ENCODE measurements at regions not wholly inside any gene's neighbourhood (a gene's known extent, or its start where the extent isn't known, plus 50 kb on each side); places are given as distances from the start of the nearest gene placed in this dataset.

GRCh38 chr3:168407381-168407780 lies 311.7 kb upstream of the GOLIM4 start:
- Histone ChIP-seq H2AFZ (0 out of 2 replicates have a peak overlapping the region, but pooled peaks have one; percentile 15), H3K4me2 (no peak overlapping the region), H3K4me1 (replicated peaks; ENCODE audit: insufficient read depth) (no peaks in the 10 kb centered on the region), H3K36me3 (ENCODE audit: low read depth) (no peaks in the 10 kb centered on the region), H3F3A (ENCODE audit: insufficient read depth, low read depth) (no peaks in the 10 kb centered on the region), H3K27ac (no peak overlapping the region), H3K4me3 (no peak overlapping the region), H3K27me3 (ENCODE audit: insufficient read depth, low read depth) (no peaks in the 10 kb centered on the region), H3K9me2 (ENCODE audit: insufficient read depth) (no peaks in the 10 kb centered on the region), H3K79me2 (ENCODE audit: low read depth) (no peaks in the 10 kb centered on the region), H4K20me1 (ENCODE audit: insufficient read depth) (no peaks in the 10 kb centered on the region), H3K9me3 (ENCODE audit: insufficient read depth, low read depth) (peaks cover 4% of the 10 kb centered on the region; the same call in 1 of the 2 replicates)
- BruUV-seq (replicated peaks), result no TSS peak
- no peak for TF ChIP-seq CTCF (conservative IDR thresholded peaks at IDR 0.05)
- TF ChIP-seq EZH2 (IDR thresholded peaks at IDR 0.05; ENCODE audit: low read depth), result no peak
- CTCF ChIA-PET, result no interaction called here
- POLR2A ChIA-PET (ENCODE audit: unreplicated experiment), result no interaction called here
- no peak for DNase-seq
- intact Hi-C loops (cut with micrococcal nuclease; ENCODE audit: unreplicated experiment), result no loop called here

- Histone ChIP-seq H3K9me3 (ENCODE audit: insufficient read depth, low read depth) (peaks cover 3% of the 10 kb centered on the region; the same call in 1 of the 2 replicates), H3K9me2 (ENCODE audit: insufficient read depth) (no peaks in the 10 kb centered on the region), H3K4me1 (replicated peaks; ENCODE audit: insufficient read depth) (no peaks in the 10 kb centered on the region), H3K4me2 (no peak overlapping the region), H2AFZ (no peak overlapping the region), H3K4me3 (no peak overlapping the region), H3K79me2 (ENCODE audit: low read depth) (no peaks in the 10 kb centered on the region), H3F3A (ENCODE audit: insufficient read depth, low read depth) (no peaks in the 10 kb centered on the region), H4K20me1 (ENCODE audit: insufficient read depth) (no peaks in the 10 kb centered on the region), H3K27me3 (ENCODE audit: insufficient read depth, low read depth) (no peaks in the 10 kb centered on the region), H3K36me3 (ENCODE audit: low read depth) (no peaks in the 10 kb centered on the region), H3K27ac (no peak overlapping the region)
- no TSS peak for BruUV-seq (replicated peaks)
- TF ChIP-seq CTCF (conservative IDR thresholded peaks at IDR 0.05) (no peak), EZH2 (IDR thresholded peaks at IDR 0.05; ENCODE audit: low read depth) (no peak)
- POLR2A ChIA-PET (ENCODE audit: unreplicated experiment), result interaction anchor here (0.7 kb wide), 1 partner anchor 1996 kb away, joined by 3 read pairs; no protein-coding TSS in a partner anchor
- DNase-seq, result no peak
- CTCF ChIA-PET, result no interaction called here
- intact Hi-C loops (cut with micrococcal nuclease; ENCODE audit: unreplicated experiment), result no loop called here
Measured at GRCh38 chr3:168405288-168405687, 309.6 kb upstream of the GOLIM4 start.

- no peaks in the 10 kb centered on the region for H3K9me3 ChIP-seq (ENCODE audit: insufficient read depth, low read depth)
- no peak overlapping the region for H2AFZ ChIP-seq
- H3K36me3 ChIP-seq (ENCODE audit: low read depth), result no peaks in the 10 kb centered on the region
- DNase-seq, result no peak
- no peaks in the 10 kb centered on the region for H4K20me1 ChIP-seq (ENCODE audit: insufficient read depth)
- ChIA-PET POLR2A (ENCODE audit: unreplicated experiment) (no interaction called here), CTCF (interaction anchor here (0.6 kb wide), 1 partner anchor 1244 kb away, joined by 6 read pairs; no protein-coding TSS in a partner anchor)
- no peaks in the 10 kb centered on the region for H3K27me3 ChIP-seq (ENCODE audit: insufficient read depth, low read depth)
- intact Hi-C loops (cut with micrococcal nuclease; ENCODE audit: unreplicated experiment), result loop anchor here (2.0 kb wide), 1 partner anchor 42 kb away; no protein-coding TSS in a partner anchor
- no peaks in the 10 kb centered on the region for H3F3A ChIP-seq (ENCODE audit: insufficient read depth, low read depth)
- BruUV-seq (replicated peaks), result no TSS peak
- H3K4me1 ChIP-seq (replicated peaks; ENCODE audit: insufficient read depth), result no peaks in the 10 kb centered on the region
- H3K4me3 ChIP-seq, result no peak overlapping the region
- H3K4me2 ChIP-seq, result no peak overlapping the region
- H3K79me2 ChIP-seq (ENCODE audit: low read depth), result no peaks in the 10 kb centered on the region
- no peak overlapping the region for H3K27ac ChIP-seq
- no peak for TF ChIP-seq CTCF (conservative IDR thresholded peaks at IDR 0.05)
- TF ChIP-seq EZH2 (IDR thresholded peaks at IDR 0.05; ENCODE audit: low read depth), result no peak
- H3K9me2 ChIP-seq (ENCODE audit: insufficient read depth), result 0 out of 2 replicates have a peak, but pooled peaks cover 3% of the 10 kb centered on the region
Measured at GRCh38 chr3:168398371-168399025, 302.8 kb upstream of the GOLIM4 start.

Measured in PC-9 (cell line).